Mesenteric fat pad (tissue), 1 donor: ENCODE measurements at regions not wholly inside any gene's neighbourhood (a gene's known extent, or its start where the extent isn't known, plus 50 kb on each side); places are given as distances from the start of the nearest gene placed in this dataset.

Experiments
- DNase-seq: peaks from one replicate; pipeline ENCODE4 v3.0.0-alpha.2; 2020; ENCODE audit warnings: low spot score
- donor health status: DM: yes; HTN: yes; CAD: no.

GRCh38 chr2:128525653-128526052 is 207.0 kb upstream of the HS6ST1 start:
- DNase-seq, result peak; percentile 77

- DNase-seq, result peak; percentile 76
Measured at GRCh38 chr2:128526455-128526976, 207.8 kb upstream of the HS6ST1 start.

GRCh38 chr2:128528133-128528532 is 209.5 kb upstream of the HS6ST1 start:
- DNase-seq, result peak; percentile 80

- peak; percentile 60 for DNase-seq
Measured at GRCh38 chr2:128530025-128530573, 211.4 kb upstream of the HS6ST1 start.

- no peak for DNase-seq
Measured at GRCh38 chr2:128531856-128532255, 213.2 kb upstream of the HS6ST1 start.

GRCh38 chr2:128533101-128533500 is 214.4 kb upstream of the HS6ST1 start:
- no peak for DNase-seq

- DNase-seq, result no peak
Measured at GRCh38 chr2:128534688-128535392, 216.2 kb upstream of the HS6ST1 start.

- DNase-seq, result peak; percentile 41
Measured at GRCh38 chr2:128535953-128536352, 217.3 kb upstream of the HS6ST1 start.

GRCh38 chr2:128536925-128537620 is 218.4 kb upstream of the HS6ST1 start:
- peak; percentile 83 for DNase-seq

- DNase-seq, result no peak
Measured at GRCh38 chr2:128537646-128538045, 219.0 kb upstream of the HS6ST1 start.

GRCh38 chr2:128538396-128538795 is 219.7 kb upstream of the HS6ST1 start:
- DNase-seq, result peak; percentile 85

- DNase-seq, result no peak
Measured at GRCh38 chr2:128540670-128541069, 222.0 kb upstream of the HS6ST1 start.

- no peak for DNase-seq
Measured at GRCh38 chr2:128541448-128541847, 222.8 kb upstream of the HS6ST1 start.

GRCh38 chr2:128543036-128543435 is 224.4 kb upstream of the HS6ST1 start:
- DNase-seq, result no peak

GRCh38 chr2:128543646-128544045 is 225.0 kb upstream of the HS6ST1 start:
- DNase-seq, result peak; percentile 83

GRCh38 chr2:128544321-128545037 is 225.8 kb upstream of the HS6ST1 start:
- peak; percentile 57 for DNase-seq

GRCh38 chr2:128545085-128545484 is 226.4 kb upstream of the HS6ST1 start:
- peak; percentile 80 for DNase-seq

- DNase-seq, result peak; percentile 53
Measured at GRCh38 chr2:128545829-128546228, 227.2 kb upstream of the HS6ST1 start.

- no peak for DNase-seq
Measured at GRCh38 chr2:128547667-128548066, 229.0 kb upstream of the HS6ST1 start.

- peak; percentile 82 for DNase-seq
Measured at GRCh38 chr2:128548461-128548891, 229.8 kb upstream of the HS6ST1 start.

GRCh38 chr2:128549094-128549493 is 230.4 kb upstream of the HS6ST1 start:
- peak; percentile 43 for DNase-seq
